AG10803 (cell line): ENCODE measurements at regions not wholly inside any gene's neighbourhood (a gene's known extent, or its start where the extent isn't known, plus 50 kb on each side); places are given as distances from the start of the nearest gene placed in this dataset.

Experiments
- DNase-seq: peaks from one replicate; pipeline ENCODE4 v3.0.0; 2010; ENCODE audit warnings: low read depth
- H3K4me3 ChIP-seq: 2 replicates; pipeline ENCODE4 v1.5.1; 2011; ENCODE audit warnings: mild to moderate bottlenecking, low read length, control low read depth
- TF ChIP-seq, protein P1 (sequence below): conservative IDR thresholded peaks from 2 replicates; pipeline ENCODE4 v1.5.1; 2011; ENCODE audit warnings: mild to moderate bottlenecking, low read length, control low read depth, inconsistent platforms

- TF ChIP-seq, protein P1, sequence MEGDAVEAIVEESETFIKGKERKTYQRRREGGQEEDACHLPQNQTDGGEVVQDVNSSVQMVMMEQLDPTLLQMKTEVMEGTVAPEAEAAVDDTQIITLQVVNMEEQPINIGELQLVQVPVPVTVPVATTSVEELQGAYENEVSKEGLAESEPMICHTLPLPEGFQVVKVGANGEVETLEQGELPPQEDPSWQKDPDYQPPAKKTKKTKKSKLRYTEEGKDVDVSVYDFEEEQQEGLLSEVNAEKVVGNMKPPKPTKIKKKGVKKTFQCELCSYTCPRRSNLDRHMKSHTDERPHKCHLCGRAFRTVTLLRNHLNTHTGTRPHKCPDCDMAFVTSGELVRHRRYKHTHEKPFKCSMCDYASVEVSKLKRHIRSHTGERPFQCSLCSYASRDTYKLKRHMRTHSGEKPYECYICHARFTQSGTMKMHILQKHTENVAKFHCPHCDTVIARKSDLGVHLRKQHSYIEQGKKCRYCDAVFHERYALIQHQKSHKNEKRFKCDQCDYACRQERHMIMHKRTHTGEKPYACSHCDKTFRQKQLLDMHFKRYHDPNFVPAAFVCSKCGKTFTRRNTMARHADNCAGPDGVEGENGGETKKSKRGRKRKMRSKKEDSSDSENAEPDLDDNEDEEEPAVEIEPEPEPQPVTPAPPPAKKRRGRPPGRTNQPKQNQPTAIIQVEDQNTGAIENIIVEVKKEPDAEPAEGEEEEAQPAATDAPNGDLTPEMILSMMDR, result no peak
- H3K4me3 ChIP-seq, result no peak overlapping the region
- no peak for DNase-seq
Observed at GRCh38 chr5:23825196-23825595, 317.8 kb downstream of the PRDM9 start.

DNA sequence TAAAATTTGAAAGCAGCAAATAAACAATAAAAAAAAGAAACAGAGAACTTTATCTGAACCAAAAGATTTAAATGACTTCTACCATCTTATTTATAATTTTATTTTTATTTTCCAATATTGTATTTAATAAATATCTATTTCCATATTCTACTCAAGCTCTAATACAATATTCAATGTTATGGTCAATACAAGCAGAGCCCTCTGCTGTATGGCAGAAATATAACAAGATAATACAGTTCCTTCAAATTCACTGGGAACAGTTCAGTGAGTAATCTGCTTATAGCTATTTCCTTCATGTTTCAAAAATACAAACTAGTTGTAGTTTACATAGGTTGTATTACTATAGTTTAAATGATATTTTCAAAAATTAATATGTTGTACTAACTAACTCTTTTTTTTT is 332.7 kb downstream of the PRDM9 start:
- DNase-seq, result no peak
- no peak overlapping the region for H3K4me3 ChIP-seq
- TF ChIP-seq, protein P1, result no peak

DNA sequence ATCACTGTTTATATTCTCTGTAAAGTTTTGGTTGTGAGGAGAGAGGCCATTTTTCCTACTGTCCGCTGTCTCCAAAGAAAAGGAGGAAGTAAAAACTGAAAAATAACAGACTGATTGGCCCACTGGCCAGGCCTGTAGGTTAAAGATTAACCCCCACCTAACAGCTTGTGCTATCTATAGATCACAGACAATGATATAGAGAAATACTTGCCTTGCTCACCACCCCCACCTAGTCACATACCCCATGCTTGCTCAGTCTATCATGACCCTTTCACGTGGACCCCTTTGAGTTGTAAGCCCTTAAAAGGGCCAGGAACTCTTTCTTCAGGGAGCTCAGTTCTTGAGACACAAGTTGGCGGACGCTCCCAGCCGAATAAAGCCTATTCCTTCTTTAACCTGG is 357.4 kb downstream of the PRDM9 start:
- DNase-seq, result no peak
- TF ChIP-seq, protein P1, result no peak

GRCh38 chr5:23877847-23878246 is 370.4 kb downstream of the PRDM9 start:
- DNase-seq, result no peak
- no peak overlapping the region for H3K4me3 ChIP-seq
- TF ChIP-seq, protein P1, result no peak

More for the DNA sequence above, 357.4 kb downstream of the PRDM9 start:
- H3K4me3 ChIP-seq, result no peak overlapping the region

DNA sequence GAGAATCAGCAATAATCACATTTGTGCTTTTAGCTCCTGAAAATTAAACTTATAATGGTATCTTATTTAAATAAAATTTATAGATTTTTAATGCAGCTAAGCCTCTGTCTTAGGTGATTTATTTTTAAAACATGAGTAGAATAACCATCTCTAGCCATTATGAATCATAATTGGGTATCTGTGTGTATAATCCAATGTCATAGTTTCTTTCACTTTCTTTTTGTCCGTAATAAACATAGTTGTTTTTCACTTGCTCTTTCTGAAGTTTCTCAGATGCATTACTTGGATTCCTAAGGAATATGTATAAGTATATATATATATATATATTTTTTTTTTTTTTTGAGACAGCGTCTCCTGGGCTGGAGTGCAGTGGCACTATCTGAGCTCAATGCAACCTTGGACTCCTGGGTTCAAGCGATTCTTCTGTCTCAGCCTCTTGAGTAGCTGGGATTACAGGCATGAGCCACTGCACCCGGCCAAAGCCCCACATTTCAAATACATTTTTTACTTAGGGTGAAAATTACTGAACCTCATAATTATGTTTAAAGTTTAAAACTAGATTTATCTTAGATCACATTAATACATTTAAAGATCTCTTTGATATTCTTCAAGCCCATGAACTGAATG is 377.1 kb downstream of the PRDM9 start:
- TF ChIP-seq, protein P1, result no peak

GRCh38 chr5:23893561-23893960 is 386.2 kb downstream of the PRDM9 start:
- DNase-seq, result no peak
- TF ChIP-seq, protein P1, result no peak
- H3K4me3 ChIP-seq, result no peak overlapping the region

More for the DNA sequence above, 377.1 kb downstream of the PRDM9 start:
- no peak overlapping the region for H3K4me3 ChIP-seq
- DNase-seq, result no peak

DNA sequence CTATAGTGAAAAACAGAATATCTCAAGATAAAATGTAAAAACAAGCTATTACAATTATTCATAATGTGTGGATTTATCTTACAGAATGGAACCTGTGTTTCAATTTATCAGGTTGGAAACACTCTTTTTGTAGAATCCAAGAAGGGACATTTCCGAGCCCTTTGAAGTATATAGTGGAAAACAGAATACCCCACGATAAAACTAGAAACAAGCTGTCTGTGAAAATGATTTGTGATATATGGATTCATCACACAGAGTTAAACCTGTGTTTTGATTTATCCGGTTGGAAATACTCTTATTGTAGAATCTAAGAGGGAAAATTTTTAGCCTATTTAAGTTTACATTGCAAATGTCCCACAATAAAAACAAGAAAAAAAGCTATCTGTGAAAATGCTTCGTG is 388.2 kb downstream of the PRDM9 start:
- H3K4me3 ChIP-seq, result no peak overlapping the region
- DNase-seq, result no peak
- TF ChIP-seq, protein P1, result no peak
